CD14-positive monocyte (primary cell): ENCODE measurements at regions not wholly inside any gene's neighbourhood (a gene's known extent, or its start where the extent isn't known, plus 50 kb on each side); places are given as distances from the start of the nearest gene placed in this dataset.
A peak's percentile ranks its signal among the peaks of the same experiment; 100 is the strongest.

ENCODE experiments used
- DNase-seq, 3 donors: peaks; one replicate each; pipeline ENCODE4 v3.0.0-alpha.2; 2011 to 2022
- H2AFZ ChIP-seq: 2 replicates; pipeline ENCODE4 v1.6.0; 2012; ENCODE audit warnings: mild to moderate bottlenecking, low read depth, low read length, inconsistent platforms; ENCODE audit not compliant: insufficient read depth, poor library complexity, severe bottlenecking
- H3K27ac ChIP-seq, 2 donors: 1 replicate in 1 of 2; 2 replicates in 1 of 2; pipeline ENCODE4 v1.5.1; 2012 to 2013; ENCODE audit warnings: low read length in 2 of 2, control low read depth in 1 of 2, inconsistent platforms in 1 of 2, low read depth in 1 of 2, mild to moderate bottlenecking in 1 of 2
- H3K27me3 ChIP-seq, 2 donors: one replicate each; pipeline versions ENCODE4 v1.6.0 to v1.6.1; 2011 to 2013; ENCODE audit warnings: low read length in 2 of 2; ENCODE audit not compliant: control insufficient read depth in 2 of 2, insufficient read depth in 2 of 2
- H3K36me3 ChIP-seq, 2 donors: replicated peaks in 1 of 2; 1 replicate in 1 of 2; 2 replicates in 1 of 2; pipeline versions ENCODE4 v1.5.1 to v1.6.1; 2012 to 2013; ENCODE audit warnings: low read length in 2 of 2, control low read depth in 1 of 2, inconsistent platforms in 1 of 2, mild to moderate bottlenecking in 1 of 2; ENCODE audit not compliant: insufficient read depth in 2 of 2, control insufficient read depth in 1 of 2
- H3K4me1 ChIP-seq, 2 donors: 1 replicate in 1 of 2; 2 replicates in 1 of 2; pipeline versions ENCODE4 v1.5.1 to v1.6.1; 2012 to 2013; ENCODE audit warnings: low read length in 2 of 2, control low read depth in 1 of 2, inconsistent platforms in 1 of 2, mild to moderate bottlenecking in 1 of 2, moderate library complexity in 1 of 2; ENCODE audit not compliant: insufficient read depth in 2 of 2, control insufficient read depth in 1 of 2
- H3K4me2 ChIP-seq: replicated peaks from 2 replicates; pipeline ENCODE3; 2012; ENCODE audit warnings: low read length, moderate library complexity, mild to moderate bottlenecking; ENCODE audit not compliant: poor library complexity, severe bottlenecking; ENCODE audit errors: extremely low read depth
- H3K4me3 ChIP-seq, 3 experiments: fragments of 200-600 bp in 1 of 3; sonication (generic) in 1 of 3; replicated peaks in 1 of 3; 1 replicate in 2 of 3; 2 replicates in 1 of 3; pipeline ENCODE4 v1.5.1; 2011 to 2013; ENCODE audit warnings: low read length in 3 of 3, mild to moderate bottlenecking in 3 of 3, control low read depth in 2 of 3, low read depth in 2 of 3, inconsistent platforms in 1 of 3, moderate library complexity in 1 of 3
- H3K79me2 ChIP-seq: 2 replicates; pipeline ENCODE4 v1.6.0; 2012; ENCODE audit warnings: mild to moderate bottlenecking, control low read depth, inconsistent platforms, low read length, moderate library complexity; ENCODE audit not compliant: insufficient read depth
- H3K9ac ChIP-seq: 2 replicates; pipeline ENCODE4 v1.6.0; 2017; ENCODE audit warnings: low read length, mild to moderate bottlenecking; ENCODE audit not compliant: insufficient read depth, poor library complexity, severe bottlenecking
- H3K9me3 ChIP-seq, 2 donors: replicated peaks in 1 of 2; 1 replicate in 1 of 2; 2 replicates in 1 of 2; pipeline versions ENCODE4 v1.5.1 to v1.6.1; 2012 to 2013; ENCODE audit warnings: low read length in 2 of 2, control low read depth in 1 of 2; ENCODE audit not compliant: control insufficient read depth in 1 of 2, insufficient read depth in 1 of 2
- H4K20me1 ChIP-seq: 2 replicates; pipeline ENCODE4 v1.6.0; 2012; ENCODE audit warnings: mild to moderate bottlenecking, low read length, control low read depth, moderate library complexity; ENCODE audit not compliant: insufficient read depth
- H3K27ac Mint-ChIP-seq, 7 donors: one replicate each; pipeline ENCODE4 v1.8.0; 2020; ENCODE audit warnings: mild to moderate bottlenecking in 7 of 7, mixed read lengths in 7 of 7, moderate library complexity in 6 of 7, inconsistent platforms in 2 of 7
- H3K27me3 Mint-ChIP-seq, 3 donors: one replicate each; pipeline ENCODE4 v1.8.0; 2021 to 2022; ENCODE audit warnings: low read depth in 3 of 3, mild to moderate bottlenecking in 3 of 3, mixed read lengths in 3 of 3, moderate library complexity in 3 of 3, inconsistent platforms in 1 of 3
- H3K36me3 Mint-ChIP-seq, 2 donors: one replicate each; pipeline ENCODE4 v1.8.0; 2020; ENCODE audit warnings: mixed read lengths in 2 of 2, inconsistent platforms in 1 of 2, mild to moderate bottlenecking in 1 of 2
- H3K4me1 Mint-ChIP-seq: one replicate; pipeline ENCODE4 v1.8.0; 2020; ENCODE audit warnings: mild to moderate bottlenecking, mixed read lengths
- H3K4me3 Mint-ChIP-seq, 2 donors: one replicate each; pipeline ENCODE4 v1.8.0; 2020; ENCODE audit warnings: mild to moderate bottlenecking in 2 of 2, mixed read lengths in 2 of 2, moderate library complexity in 1 of 2
- H3K9me3 Mint-ChIP-seq, 7 donors: one replicate each; pipeline ENCODE4 v1.8.0; 2020 to 2022; ENCODE audit warnings: mixed read lengths in 7 of 7, mild to moderate bottlenecking in 6 of 7, moderate library complexity in 6 of 7, inconsistent platforms in 2 of 7
- CTCF ChIP-seq: fragments of 200-600 bp; IDR thresholded peaks from one replicate; pipeline ENCODE4 v1.8.0; 2022; ENCODE audit warnings: antibody characterized with exemption, mild to moderate bottlenecking
- WGBS: methylation state at CpG from one replicate; pipeline ENCODE4 v1.1.5; 2013; ENCODE audit warnings: missing lambda C conversion rate; ENCODE audit not compliant: insufficient coverage; 5-methylcytosine and 5-hydroxymethylcytosine counted together
- intact Hi-C, 2 donors: fragments of 100-400 bp; cut with micrococcal nuclease; formaldehyde crosslinking; loops; one replicate each; pipeline versions ENCODE4 v1.15.0 to v1.15.1; 2023

- Histone ChIP-seq H3K27me3 (peaks cover 0 to 18% of the 10 kb centered on the region in 2 donors), H3K4me3 (no peak overlapping the region), H3K4me1 (peaks cover 5 to 14% of the 10 kb centered on the region in 2 donors), H3K27ac (no peak overlapping the region), H3K9me3 (no peaks in the 10 kb centered on the region), H3K4me2 (no peak overlapping the region), H3K36me3 (no peaks in the 10 kb centered on the region), H4K20me1 (no peaks in the 10 kb centered on the region), H2AFZ (no peak overlapping the region), H3K79me2 (no peaks in the 10 kb centered on the region), H3K9ac (no peak overlapping the region)
- Mint-ChIP-seq H3K27me3 (peaks cover 23 to 37% (median 23%) of the 10 kb centered on the region in 3 donors), H3K4me3 (peak overlapping the region in 1 of 2 donors; percentile 58), H3K9me3 (peaks cover 0 to 13% (median 2%) of the 10 kb centered on the region in 7 donors), H3K27ac (no peak overlapping the region), H3K36me3 (peaks cover 0 to 2% of the 10 kb centered on the region in 2 donors), H3K4me1 (peaks cover 13% of the 10 kb centered on the region)
- DNase-seq: no peak
- intact Hi-C loops: no loop called here
- WGBS: 96% methylated on average over 4 of the region's 6 CpGs
- no peak for TF ChIP-seq CTCF
Observed at GRCh38 chr2:236735825-236736238, 166.2 kb downstream of the ACKR3 start.

DNA sequence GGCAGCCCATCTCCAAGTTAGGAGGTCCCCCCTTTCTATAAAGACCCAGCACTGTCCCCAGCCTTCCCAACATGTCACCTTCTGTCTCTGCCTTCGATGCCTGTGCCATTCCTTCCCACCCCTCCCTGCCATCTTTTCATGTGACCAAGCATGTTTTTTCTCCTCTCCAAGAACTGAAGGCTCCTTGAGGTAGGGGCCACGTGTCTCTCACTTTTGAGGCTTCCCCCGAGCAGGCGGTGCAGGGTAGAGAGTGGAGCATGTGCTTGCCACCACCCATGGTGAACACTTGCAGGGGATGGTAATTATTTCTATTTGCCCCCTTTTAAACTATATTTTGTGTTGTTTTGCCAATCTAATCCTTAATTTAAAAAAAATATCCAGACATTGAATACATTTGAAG is 168.4 kb downstream of the ACKR3 start:
- Histone ChIP-seq H3K4me3 (no peak overlapping the region), H4K20me1 (no peaks in the 10 kb centered on the region), H3K4me1 (peaks cover 6 to 17% of the 10 kb centered on the region in 2 donors), H3K4me2 (no peak overlapping the region), H2AFZ (no peak overlapping the region), H3K36me3 (no peaks in the 10 kb centered on the region), H3K27ac (no peak overlapping the region), H3K9ac (no peak overlapping the region), H3K79me2 (no peaks in the 10 kb centered on the region), H3K9me3 (no peaks in the 10 kb centered on the region), H3K27me3 (peaks cover 0 to 18% of the 10 kb centered on the region in 2 donors)
- Mint-ChIP-seq H3K36me3 (peaks cover 0 to 2% of the 10 kb centered on the region in 2 donors), H3K27ac (no peak overlapping the region), H3K4me1 (peaks cover 14% of the 10 kb centered on the region), H3K4me3 (no peak overlapping the region), H3K27me3 (peaks cover 20 to 37% (median 20%) of the 10 kb centered on the region in 3 donors), H3K9me3 (peaks cover 0 to 13% (median 2%) of the 10 kb centered on the region in 7 donors)
- no peak for DNase-seq
- TF ChIP-seq CTCF: no peak
- WGBS: 90% methylated on average over 1 of the region's 4 CpGs
- intact Hi-C loops: no loop called here
